Muscle of back (tissue), 3 donors: ENCODE measurements at regions not wholly inside any gene's neighbourhood (a gene's known extent, or its start where the extent isn't known, plus 50 kb on each side); places are given as distances from the start of the nearest gene placed in this dataset.
"Not testable (repeated sequence)": the region's sequence is repeated elsewhere in the genome, so short reads cannot be mapped to it uniquely, and the experiment has no call there.

Experiments used
- DNase-seq, 3 donors: peaks; one replicate each; pipeline versions ENCODE4 v3.0.0 to v3.0.0-alpha.2; 2013

- no peak for DNase-seq
Observed at GRCh38 chr12:70008944-70009343, 183.9 kb downstream of the MYRFL start.

- DNase-seq, result no peak
Observed at GRCh38 chr12:70011353-70011752, 186.3 kb downstream of the MYRFL start.

- DNase-seq, result not testable (repeated sequence)
Observed at GRCh38 chr12:70013016-70013415, 188.0 kb downstream of the MYRFL start.

GRCh38 chr12:70028515-70028914 lies 203.5 kb downstream of the MYRFL start:
- no peak for DNase-seq

GRCh38 chr12:70028918-70029317 lies 203.9 kb downstream of the MYRFL start:
- DNase-seq, result no peak

GRCh38 chr12:70031046-70031445 lies 206.0 kb downstream of the MYRFL start:
- no peak for DNase-seq

- peak; percentile 30 to 70 (median 51) for DNase-seq
Observed at GRCh38 chr12:70032076-70032475, 207.0 kb downstream of the MYRFL start.

- no peak for DNase-seq
Observed at GRCh38 chr12:70033310-70033709, 208.3 kb downstream of the MYRFL start.

- peak in 2 of 3 donors; percentile 21 to 48 for DNase-seq
Observed at GRCh38 chr12:70040141-70040540, 203.1 kb upstream of the CNOT2 start.

GRCh38 chr12:70042675-70043074 lies 200.6 kb upstream of the CNOT2 start:
- DNase-seq, result peak; percentile 28 to 78 (median 49)

- DNase-seq, result peak in 2 of 3 donors; percentile 9 to 53
Observed at GRCh38 chr12:70043490-70044138, 199.6 kb upstream of the CNOT2 start.

GRCh38 chr12:70044167-70044566 lies 199.1 kb upstream of the CNOT2 start:
- no peak for DNase-seq

GRCh38 chr12:70045036-70045435 lies 198.2 kb upstream of the CNOT2 start:
- peak; percentile 33 to 62 (median 38) for DNase-seq

GRCh38 chr12:70045514-70045913 lies 197.7 kb upstream of the CNOT2 start:
- no peak for DNase-seq

- DNase-seq, result no peak
Observed at GRCh38 chr12:70048521-70049250, 194.5 kb upstream of the CNOT2 start.

GRCh38 chr12:70049596-70050360 lies 193.5 kb upstream of the CNOT2 start:
- DNase-seq, result no peak

- DNase-seq, result no peak
Observed at GRCh38 chr12:70052476-70052875, 190.8 kb upstream of the CNOT2 start.

GRCh38 chr12:70052931-70053497 lies 190.2 kb upstream of the CNOT2 start:
- DNase-seq, result no peak

GRCh38 chr12:70059373-70059772 lies 183.9 kb upstream of the CNOT2 start:
- DNase-seq, result no peak

- no peak for DNase-seq
Observed at GRCh38 chr12:70060634-70061033, 182.6 kb upstream of the CNOT2 start.

GRCh38 chr12:70068743-70069142 lies 174.5 kb upstream of the CNOT2 start:
- no peak for DNase-seq
